ENCODE measurements at regions not wholly inside any gene's neighbourhood (a gene's known extent, or its start where the extent isn't known, plus 50 kb on each side); places are given as distances from the start of the nearest gene placed in this dataset.

- TF ChIP-seq, protein P1, sequence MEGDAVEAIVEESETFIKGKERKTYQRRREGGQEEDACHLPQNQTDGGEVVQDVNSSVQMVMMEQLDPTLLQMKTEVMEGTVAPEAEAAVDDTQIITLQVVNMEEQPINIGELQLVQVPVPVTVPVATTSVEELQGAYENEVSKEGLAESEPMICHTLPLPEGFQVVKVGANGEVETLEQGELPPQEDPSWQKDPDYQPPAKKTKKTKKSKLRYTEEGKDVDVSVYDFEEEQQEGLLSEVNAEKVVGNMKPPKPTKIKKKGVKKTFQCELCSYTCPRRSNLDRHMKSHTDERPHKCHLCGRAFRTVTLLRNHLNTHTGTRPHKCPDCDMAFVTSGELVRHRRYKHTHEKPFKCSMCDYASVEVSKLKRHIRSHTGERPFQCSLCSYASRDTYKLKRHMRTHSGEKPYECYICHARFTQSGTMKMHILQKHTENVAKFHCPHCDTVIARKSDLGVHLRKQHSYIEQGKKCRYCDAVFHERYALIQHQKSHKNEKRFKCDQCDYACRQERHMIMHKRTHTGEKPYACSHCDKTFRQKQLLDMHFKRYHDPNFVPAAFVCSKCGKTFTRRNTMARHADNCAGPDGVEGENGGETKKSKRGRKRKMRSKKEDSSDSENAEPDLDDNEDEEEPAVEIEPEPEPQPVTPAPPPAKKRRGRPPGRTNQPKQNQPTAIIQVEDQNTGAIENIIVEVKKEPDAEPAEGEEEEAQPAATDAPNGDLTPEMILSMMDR (IDR thresholded peaks at IDR 0.05; ENCODE audit: insufficient read depth, low read length, poor library complexity, severe bottlenecking) = no peak
- no peak for TF ChIP-seq EZH2phosphoT487 (conservative IDR thresholded peaks at IDR 0.05; ENCODE audit: low read length)
Observed at GRCh38 chr2:13942111-13942510, 690.4 kb upstream of the LRATD1 start.
